ENCODE measurements at regions not wholly inside any gene's neighbourhood (a gene's known extent, or its start where the extent isn't known, plus 50 kb on each side); places are given as distances from the start of the nearest gene placed in this dataset.
"Not testable (repeated sequence)": the region's sequence is repeated elsewhere in the genome, so short reads cannot be mapped to it uniquely, and the experiment has no call there.

DNA sequence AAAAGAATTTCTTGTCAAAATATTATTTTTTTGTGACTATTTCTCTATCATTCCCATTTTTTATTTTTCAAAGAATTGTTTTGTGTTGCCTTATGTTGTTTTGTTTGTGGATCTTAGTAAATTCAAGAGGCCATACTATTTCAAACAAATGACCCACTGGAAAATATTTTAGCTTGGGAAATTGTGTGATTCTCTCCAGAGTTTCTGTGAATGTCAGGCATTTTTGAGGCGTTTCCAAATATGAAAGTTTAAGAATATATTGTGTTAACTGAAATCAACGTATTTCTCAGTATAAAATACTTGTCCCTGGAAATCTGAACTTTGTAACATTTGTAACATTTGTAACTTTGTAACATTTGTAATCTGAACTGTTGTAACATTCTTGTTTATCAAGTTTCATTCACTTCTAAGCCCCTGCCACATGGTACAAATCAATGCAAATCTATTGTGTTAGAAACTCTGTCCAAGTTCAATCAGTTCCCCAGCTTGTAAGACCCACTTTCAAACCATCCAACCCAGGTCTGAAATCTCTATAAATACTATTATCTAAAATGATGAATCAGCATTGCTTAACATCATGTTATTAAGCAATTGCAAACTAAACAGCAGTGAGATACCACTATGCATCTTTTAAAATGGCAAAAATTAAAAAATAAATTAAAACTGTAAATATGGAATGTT, 465.4 kb upstream of the GRID2 start:
- no peak for ATAC-seq

DNA sequence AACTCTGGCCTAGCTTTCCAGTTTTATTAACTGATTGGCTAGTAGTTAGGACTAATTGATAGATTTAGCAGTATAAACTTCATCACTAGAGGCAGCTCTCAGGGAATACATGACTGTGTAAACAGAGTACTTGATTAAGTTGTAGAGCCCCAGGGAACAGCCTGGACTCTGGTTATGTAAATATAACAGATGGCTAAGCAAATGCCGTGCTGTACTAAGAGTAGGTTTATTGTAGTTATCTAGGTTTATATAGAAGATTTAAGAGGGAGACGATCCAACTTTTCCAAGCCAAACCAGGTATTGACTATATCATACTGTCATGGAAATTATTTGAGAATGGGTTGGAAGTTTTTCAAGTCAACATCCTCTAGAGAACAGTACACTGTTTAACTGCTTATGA, 463.4 kb upstream of the GRID2 start:
- no peak for ATAC-seq

DNA sequence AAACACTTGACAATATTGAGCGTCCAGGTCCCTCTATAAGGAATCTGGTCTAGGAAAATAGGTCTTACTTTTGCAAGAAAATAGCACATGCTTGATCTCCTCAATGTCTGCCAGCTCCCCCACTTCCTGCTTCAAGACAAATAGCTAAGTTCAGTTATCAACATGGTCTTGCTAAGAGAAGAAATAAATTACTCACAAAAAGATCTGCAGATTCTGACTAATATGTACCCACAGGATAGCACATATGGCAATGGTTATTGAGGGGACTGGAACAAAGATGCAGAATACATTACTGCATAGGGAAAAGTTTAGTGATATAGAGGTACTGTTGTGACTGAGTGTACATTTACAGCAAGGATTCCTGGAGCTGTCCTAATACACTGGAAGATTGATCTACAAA, 457.5 kb upstream of the GRID2 start:
- no peak for ATAC-seq

DNA sequence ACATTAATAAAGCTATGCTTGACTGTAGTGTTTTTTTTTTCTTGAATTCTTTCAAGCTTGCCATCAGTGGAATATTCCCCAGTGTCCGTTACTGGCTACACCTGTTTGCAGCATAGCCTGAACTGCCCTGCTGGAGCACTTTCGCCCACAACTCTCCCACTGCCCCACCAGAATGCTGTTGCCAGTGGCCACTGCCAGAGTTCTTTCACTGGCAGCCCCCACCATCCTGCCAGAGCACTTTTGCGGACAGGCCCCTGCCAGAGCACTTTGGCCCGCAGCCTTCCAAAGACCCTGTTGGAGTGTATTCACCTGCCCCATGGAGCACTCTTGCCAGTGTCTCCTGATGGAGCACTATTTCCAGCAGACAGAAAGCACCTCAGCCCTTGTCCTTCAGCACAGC, 452.3 kb upstream of the GRID2 start:
- no peak for ATAC-seq

DNA sequence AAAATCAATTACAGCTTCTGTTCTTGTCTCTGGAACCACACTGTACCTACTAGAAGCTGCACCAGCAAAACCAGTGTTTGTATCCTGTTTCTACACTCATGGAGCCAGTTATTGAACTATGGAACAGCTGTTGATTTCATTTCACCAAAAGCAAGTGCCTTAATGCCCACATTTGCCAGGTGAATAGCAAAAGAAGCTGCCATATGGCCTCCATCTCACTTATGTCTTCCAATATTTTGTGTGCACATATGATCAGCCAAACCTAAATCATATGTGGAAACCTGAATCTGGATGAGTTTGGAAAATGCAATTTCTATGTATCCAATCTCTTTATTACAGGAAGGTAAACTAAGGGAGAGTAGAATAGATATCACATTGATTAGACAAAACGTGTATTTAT, 415.8 kb upstream of the GRID2 start:
- no peak for ATAC-seq

DNA sequence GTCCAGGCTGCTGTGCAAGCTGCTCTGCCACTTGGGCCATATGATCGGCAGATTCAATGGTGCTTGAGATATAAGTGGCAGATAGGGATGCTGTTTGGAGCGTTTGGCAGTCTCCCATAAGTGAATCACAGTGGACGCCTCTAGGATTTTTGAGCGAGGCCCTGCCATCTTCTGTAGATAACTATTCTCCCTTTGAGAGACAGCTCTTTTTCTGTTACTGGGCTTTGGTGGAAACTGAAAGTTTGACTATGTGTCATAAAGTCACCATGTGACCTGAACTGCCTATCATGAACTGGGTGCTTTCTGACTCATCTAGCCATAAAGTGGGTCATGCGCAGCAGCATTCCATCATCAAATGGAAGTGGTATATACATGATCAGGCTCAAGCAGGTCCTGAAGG, 412.5 kb upstream of the GRID2 start:
- ATAC-seq, result not testable (repeated sequence)

DNA sequence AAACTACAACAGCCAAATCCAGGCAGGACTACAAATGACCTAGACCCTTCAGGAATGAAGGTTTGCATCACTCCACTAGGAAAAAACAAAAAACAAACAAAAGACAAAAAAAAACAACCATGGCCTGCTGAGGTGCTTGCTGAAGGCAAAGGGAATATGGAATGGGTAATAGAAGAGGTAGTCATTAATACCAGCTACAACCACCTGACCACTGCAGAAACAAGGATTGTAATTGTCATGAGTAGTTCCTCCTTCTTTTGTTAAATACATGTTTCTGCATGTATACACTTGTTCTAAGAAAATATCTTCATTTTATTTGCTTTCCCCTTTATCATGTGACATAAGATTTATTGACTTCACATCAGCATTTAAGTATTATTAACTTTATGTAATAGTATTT, 409.8 kb upstream of the GRID2 start:
- no peak for ATAC-seq

DNA sequence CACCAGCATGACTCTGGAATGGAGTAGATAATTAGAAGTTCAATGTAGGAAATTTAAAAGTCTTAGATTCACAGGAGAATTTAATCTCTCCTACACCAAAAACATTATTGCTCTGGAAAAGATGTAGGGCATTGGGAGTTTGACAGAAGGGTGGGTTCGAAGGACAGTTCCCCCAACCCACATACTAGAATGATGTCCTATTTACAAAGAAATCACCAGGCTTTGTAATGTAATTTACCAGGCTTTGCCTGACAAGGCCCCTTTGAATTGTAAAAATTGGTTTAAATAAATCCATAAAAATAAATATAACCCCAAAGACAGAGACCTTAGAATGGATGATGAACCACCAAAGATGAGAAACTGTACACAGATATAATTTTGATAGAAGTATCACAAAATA, 399.2 kb upstream of the GRID2 start:
- ATAC-seq, result no peak

DNA sequence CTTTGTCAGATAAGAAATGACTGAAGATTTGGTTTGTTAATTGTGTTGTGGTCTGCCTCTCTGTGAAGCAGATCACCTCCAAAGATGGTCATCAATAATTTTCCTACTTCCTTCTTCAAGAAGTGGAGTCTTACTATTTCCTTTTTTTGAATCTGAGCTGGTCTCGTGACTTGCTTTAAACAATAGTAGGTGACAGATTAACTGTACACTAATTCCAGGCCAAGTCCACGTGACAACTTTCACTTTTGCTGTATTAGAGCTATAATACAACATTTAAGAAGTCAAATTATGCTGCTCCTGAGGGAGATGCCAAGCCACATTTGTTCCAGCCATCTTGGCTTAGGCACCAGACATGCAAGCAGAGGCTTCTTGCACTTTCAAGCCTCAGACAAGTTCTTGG, 393.8 kb upstream of the GRID2 start:
- ATAC-seq, result no peak

DNA sequence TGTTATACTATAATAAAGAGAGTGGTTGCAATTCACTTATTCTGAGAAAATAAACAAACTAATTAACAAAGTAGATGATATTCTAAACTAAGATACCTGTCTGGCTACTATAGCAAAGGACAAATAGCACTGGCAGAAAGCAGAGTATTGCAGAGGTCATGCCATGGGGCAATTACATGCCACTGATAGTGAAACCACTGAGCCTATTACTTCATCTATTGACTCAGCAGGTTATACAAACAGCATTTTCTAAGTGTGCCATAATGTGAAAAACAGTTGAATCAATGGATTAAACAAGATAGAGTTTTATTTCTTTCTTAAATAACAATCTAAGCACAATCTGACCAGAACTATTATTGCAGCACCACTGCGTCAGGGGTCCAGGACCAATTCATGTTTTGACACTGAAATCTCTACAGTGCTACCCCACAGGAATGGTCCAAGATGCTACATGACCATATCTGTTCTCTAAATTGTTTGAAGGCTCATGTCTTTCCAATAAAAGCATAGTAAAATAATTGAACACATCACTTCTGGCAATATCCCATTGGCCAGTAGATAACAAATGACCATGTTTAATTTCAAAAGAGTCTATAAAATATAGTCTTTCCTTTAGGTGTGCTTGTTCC, 389.5 kb upstream of the GRID2 start:
- no peak for ATAC-seq

DNA sequence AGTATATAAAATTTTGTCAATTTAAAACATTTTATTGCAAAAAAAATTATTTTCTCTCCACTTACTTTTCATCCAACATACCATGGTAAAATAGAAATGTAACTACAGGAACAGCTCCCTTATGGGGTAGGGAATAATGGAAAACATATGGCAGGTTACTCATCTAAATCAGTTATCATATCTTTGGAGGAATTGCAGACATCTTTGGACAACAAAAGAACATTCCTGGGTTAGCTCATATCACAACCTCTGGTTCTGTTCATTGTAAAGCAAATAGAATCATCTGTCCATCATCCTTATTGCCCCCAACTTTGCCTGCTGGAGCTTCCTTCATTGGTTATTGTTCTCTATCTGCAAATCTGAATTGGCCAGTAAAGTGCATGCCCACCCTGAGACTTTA, 387.5 kb upstream of the GRID2 start:
- ATAC-seq, result no peak

DNA sequence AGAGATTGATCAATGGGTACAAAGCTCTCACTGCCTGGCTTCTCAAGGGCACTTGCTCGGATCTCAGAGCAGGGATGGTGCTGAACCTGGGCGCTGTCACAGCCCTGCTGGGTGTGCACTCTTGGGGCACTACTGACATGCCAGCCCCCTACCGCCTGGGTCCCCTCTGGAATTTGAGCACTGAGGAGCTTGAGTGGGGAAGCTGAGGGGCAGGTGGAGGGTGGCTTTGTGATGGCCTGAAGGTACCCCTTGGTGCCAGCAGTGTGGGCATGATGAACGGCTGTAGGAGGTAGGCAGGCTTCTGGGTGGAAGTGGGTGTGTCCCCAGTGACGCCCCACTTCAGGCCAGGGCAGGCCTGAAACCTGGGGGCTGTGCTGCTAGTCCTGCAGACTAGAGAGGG, 379.1 kb upstream of the GRID2 start:
- ATAC-seq, result no peak

DNA sequence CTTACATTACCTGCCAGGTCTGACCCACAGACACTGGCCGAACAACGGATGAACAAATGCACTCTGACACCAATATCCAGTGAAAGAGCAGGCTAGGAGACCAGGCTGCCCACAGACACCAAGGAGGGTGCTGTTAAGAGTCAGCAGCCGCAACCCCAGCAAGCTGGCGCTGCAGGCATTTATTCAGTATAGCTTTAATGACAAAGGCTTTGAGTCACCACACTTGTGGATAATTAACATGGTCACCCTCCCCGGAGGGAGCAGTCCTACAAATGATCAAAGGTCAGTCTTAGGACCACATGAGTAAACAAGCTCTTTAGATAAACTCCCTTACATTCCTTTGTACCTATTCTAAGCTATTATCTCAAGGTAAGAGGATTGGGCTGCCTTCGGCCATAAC, 368.5 kb upstream of the GRID2 start:
- ATAC-seq, result no peak

DNA sequence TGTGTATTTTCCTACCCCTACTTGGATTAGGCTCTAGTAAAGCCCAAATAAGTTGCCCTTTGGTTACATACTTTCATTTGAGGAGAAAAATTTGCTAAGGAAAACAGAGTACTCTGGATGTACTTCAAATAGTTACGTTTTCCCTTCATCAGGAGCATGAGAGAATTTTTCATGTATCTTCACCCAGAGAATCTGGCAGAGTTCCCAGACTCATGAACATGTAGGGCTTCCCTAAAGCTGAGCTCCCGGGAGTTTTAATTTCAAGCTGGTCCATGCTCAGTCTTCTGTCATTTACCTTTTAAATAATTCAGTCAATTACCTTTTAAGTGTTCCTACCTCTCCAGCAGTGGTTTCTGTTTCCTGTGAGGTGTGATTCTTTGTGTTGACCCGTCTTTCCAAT, 367.5 kb upstream of the GRID2 start:
- no peak for ATAC-seq

DNA sequence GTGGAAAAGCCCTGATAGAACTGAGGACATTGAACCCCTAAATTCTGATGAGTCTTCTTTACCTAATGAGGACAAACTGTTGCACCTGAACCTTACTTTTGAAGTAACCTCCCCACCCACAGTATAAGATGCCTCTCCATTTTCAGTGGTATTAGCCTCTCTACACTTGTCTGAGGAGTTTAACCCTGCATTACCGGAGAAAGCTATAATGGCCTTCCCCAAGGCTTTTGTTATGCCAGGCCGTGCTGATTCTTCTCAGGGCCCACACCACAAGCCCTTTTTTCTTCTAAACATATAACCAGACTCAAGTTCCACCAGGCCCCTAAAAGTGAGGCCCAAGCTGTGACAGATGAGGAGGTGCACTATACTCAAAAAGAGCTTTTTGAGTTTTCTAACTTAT, 345.8 kb upstream of the GRID2 start:
- ATAC-seq, result no peak

DNA sequence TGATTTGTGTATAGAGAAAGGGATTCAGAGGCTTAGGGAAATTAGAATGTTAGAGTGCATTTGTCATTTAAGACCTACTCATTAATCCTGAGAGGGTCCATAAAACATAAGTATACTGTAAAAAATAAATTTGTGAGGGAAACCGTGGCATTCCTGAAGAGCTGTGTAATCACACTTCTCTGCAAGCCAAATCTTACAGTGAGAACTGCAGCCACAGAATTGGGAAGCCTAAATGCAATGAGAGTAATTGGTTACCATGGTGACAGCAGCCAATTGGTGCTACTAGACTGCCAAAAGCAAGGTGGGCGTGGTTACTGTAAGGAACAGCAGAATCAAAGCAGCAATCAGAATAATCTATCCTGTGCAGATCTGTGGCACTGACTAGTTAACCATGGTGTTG, 345.2 kb upstream of the GRID2 start:
- no peak for ATAC-seq

DNA sequence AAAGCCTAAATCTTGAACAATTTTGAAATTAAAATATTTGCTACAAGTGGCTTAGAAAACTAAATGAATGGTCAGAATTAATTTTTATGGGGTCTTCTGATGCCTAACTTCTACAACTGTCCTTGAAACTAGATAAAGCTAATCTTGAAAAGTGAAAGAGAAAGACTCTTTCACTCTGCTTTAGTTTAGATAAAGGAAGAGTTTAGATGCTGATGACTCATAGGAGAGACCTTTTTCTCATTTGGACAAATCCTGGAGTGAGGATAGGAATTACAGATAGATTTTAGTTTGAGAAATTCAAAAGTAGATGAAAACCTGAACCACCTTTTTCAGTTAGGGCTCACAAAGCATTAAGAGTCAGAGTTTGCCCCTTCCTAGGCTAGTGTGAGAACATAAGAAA, 342.3 kb upstream of the GRID2 start:
- ATAC-seq, result no peak

DNA sequence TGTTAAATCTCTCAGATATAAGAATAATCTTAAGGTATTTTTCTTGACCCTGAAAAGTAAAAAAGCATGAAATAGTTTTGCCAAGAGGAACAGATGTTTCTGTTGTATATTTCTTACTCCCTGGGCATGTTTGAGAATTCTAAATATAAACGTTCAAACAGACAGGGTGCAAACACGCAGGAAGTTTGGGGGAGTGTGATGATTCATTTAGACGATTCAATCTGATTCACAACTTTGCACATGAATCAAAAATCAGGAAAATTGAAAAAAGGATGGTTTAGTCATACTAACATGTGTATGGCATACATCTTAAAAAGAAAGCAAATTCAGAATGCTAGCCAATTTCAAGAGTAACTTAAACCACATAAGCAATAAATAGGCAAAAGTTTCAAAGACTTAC, 340.3 kb upstream of the GRID2 start:
- no peak for ATAC-seq

DNA sequence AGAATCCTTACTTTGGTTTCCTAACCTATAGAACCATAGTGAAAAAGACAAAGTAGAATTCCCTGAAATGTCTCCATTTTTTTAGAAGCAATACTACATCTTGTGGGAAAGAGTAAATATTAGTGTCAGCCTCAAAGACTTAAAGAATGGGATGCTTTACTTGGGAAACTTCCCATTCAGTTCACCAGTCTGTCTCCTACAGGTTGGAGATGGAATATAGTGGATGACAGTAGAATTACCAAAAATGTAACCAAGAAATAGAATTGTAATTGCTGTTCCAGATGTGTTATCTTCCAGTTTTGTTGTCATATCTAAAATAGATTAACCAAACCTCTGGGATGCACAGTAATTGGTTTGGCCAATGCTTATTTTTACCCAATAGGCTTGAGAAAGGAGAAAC, 338.6 kb upstream of the GRID2 start:
- ATAC-seq, result no peak

DNA sequence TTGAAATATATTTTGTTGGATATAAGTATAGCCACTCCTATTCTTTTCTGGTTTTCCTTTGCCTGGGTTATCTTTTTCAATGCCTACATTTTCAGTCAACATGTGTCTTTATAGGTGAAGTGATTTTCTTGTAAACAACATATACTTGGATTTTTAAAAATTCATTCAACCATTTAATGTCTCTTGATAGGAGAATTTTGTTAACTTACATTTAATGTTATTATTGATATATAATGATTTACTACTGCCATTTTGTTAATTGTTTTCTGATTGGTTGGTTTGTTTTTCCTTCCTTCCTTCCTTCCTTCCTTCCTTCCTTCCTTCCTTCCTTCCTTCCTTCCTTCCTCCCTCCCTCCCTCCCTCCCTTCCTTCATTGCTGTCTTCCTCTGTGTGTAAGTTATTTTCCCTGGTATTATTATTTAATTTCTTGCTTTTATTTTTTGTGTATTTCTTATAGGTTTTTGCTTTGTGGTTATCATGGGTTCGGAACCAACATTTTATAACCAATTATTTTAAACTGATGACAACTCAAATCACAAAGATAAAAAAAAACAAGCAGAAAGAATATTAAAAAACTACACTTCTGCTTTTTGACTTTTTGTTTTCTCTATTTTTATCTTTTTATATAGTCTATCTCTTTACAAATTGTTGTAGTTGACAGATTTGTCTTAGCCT, 330.1 kb upstream of the GRID2 start:
- no peak for ATAC-seq

DNA sequence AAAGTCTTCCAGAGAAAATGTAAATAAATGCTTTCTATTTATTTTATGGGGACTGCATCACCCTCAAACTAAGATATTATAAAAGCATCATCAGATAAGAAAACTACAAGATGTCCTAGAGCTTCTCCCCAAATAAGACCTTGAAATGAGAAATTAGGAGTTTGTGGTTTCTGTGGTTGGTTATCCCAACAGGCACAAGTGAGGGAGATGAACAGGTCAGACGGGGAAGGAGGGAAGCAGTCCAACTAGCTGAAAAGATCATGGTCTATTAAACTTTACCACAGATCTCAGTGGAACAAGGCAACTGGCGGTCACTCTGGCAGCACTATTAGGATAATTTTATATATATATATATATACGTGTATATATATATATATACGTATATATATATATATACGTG, 319.3 kb upstream of the GRID2 start:
- ATAC-seq, result no peak

DNA sequence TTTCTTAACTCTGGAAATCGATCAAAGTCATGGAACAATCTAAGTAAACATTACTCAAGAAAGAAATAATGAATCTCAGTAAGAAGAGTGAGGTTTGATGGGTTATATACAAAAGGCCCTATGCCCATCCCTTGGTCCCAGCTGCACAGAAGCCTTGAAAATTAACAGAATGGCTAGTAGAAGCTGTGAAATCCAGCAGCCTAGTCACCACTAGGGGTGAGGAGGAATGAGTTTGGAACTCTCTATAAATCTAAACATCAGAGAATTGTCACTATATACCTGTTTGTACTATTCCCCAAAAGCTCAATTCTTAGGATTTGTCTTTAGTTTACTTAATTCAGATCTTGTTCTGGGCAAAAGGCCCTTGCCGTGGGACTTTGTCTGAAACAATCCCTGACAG, 313.9 kb upstream of the GRID2 start:
- ATAC-seq, result no peak

DNA sequence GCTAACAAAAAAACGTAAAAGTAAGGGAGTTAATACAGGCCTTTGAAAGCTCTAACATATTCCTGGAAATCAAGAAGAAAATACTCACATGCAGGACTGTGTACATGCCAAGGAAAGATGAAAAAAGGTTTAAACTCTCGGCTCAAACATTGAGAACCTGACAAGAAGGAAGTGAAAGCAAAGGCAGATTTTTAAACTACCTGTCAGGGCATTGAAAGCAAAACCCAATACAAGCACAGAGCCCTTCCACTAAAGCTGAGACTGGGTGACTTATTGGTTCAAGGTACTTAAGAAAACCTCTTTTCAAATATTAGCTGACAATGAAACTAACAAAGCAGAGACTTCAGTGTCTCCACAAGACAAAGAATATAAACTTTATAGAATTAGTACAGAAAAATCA, 313.0 kb upstream of the GRID2 start:
- ATAC-seq, result no peak

DNA sequence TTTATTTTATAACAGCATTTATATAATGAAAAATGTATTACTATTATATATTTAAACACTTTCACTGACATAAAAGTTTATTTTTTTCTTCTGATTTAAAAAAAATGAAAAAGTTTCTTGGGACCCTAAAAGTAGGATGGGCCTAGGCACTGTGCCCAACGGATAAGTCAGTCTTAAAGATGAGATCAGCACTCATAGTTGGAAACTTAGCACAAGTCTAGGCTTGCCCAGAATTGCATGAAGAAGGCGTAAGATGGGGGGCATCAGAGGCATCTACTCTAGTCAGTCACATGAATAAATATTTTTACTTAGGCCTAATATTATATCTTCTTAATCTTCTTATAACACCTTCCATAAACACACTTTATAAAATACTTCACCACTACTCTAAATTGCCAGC, 306.7 kb upstream of the GRID2 start:
- no peak for ATAC-seq

Data from esophagus mucosa (tissue), 1 donor.